WTC11 (cell line): ENCODE measurements at regions not wholly inside any gene's neighbourhood (a gene's known extent, or its start where the extent isn't known, plus 50 kb on each side); places are given as distances from the start of the nearest gene placed in this dataset.

Experiments
- ATAC-seq: fragments of 200-7000 bp; cut with Tn5 transposase; 2 replicates; pipeline ENCODE4 v1.10.0; 2021; ENCODE audit warnings: mild to moderate bottlenecking, moderate library complexity
- CTCF ChIA-PET: fragments of 300-600 bp; sonication (Branson Sonifier 250); formaldehyde crosslinking; loops from one replicate; lab custom pipeline; 2021; ENCODE audit warnings: antibody characterized with exemption; lab: Charles Lee
- POLR2A ChIA-PET: fragments of 350-600 bp; sonication (Branson Sonifier 250); formaldehyde crosslinking; loops from one replicate; lab custom pipeline; 2021; ENCODE audit warnings: antibody characterized with exemption; lab: Charles Lee
- DNase-seq: peaks from one replicate; pipeline ENCODE4 v3.0.0; 2021; ENCODE audit warnings: low spot score
- H3K27ac Mint-ChIP-seq: 2 replicates; pipeline ENCODE4 v1.8.0; 2021; ENCODE audit warnings: mixed read lengths
- H3K27me3 Mint-ChIP-seq: 2 replicates; pipeline ENCODE4 v1.8.0; 2021; ENCODE audit warnings: low read depth, mild to moderate bottlenecking, moderate library complexity, mixed read lengths
- H3K36me3 Mint-ChIP-seq: 2 replicates; pipeline ENCODE4 v1.8.0; 2021; ENCODE audit warnings: mixed read lengths
- H3K4me1 Mint-ChIP-seq: 2 replicates; pipeline ENCODE4 v1.8.0; 2022; ENCODE audit warnings: mixed read lengths
- H3K4me3 Mint-ChIP-seq: 2 replicates; pipeline ENCODE4 v1.8.0; 2021; ENCODE audit warnings: mild to moderate bottlenecking, moderate library complexity, mixed read lengths
- H3K9me3 Mint-ChIP-seq: 2 replicates; pipeline ENCODE4 v1.8.0; 2021; ENCODE audit warnings: mixed read lengths
- CBFB ChIP-seq: sonication (generic); formaldehyde crosslinking; IDR thresholded peaks from 2 replicates; pipeline ENCODE4 v1.8.1; 2022; ENCODE audit warnings: mild to moderate bottlenecking, low read depth, missing genetic modification reagents
- CREM ChIP-seq: sonication (generic); formaldehyde crosslinking; IDR thresholded peaks from 2 replicates; pipeline ENCODE4 v1.8.1; 2022; ENCODE audit warnings: mild to moderate bottlenecking, missing genetic modification reagents, moderate library complexity
- FOXJ3 ChIP-seq: sonication (generic); formaldehyde crosslinking; IDR thresholded peaks from 2 replicates; pipeline ENCODE4 v1.9.0; 2021; ENCODE audit warnings: missing genetic modification reagents, mild to moderate bottlenecking, borderline replicate concordance
- IRF2 ChIP-seq: sonication (generic); formaldehyde crosslinking; IDR thresholded peaks from 2 replicates; pipeline ENCODE4 v1.8.0; 2022; ENCODE audit warnings: low read depth, missing genetic modification reagents, borderline replicate concordance
- JAZF1 ChIP-seq: fragments of 250-450 bp; sonication (Bioruptor Pico); IDR thresholded peaks from 2 replicates; pipeline ENCODE4 v1.9.0; 2021; ENCODE audit warnings: moderate library complexity, mild to moderate bottlenecking, inconsistent platforms
- JUN ChIP-seq: sonication (generic); formaldehyde crosslinking; IDR thresholded peaks from 2 replicates; pipeline ENCODE4 v1.8.0; 2023; ENCODE audit warnings: mild to moderate bottlenecking, missing genetic modification reagents
- RELA ChIP-seq: sonication (generic); formaldehyde crosslinking; IDR thresholded peaks from 2 replicates; pipeline ENCODE4 v1.8.1; 2022; ENCODE audit warnings: missing genetic modification reagents, mild to moderate bottlenecking, borderline replicate concordance
- SOX15 ChIP-seq: fragments of 250-450 bp; sonication (Bioruptor Pico); IDR thresholded peaks from 2 replicates; pipeline ENCODE4 v1.9.0; 2021; ENCODE audit warnings: mild to moderate bottlenecking
- TEAD4 ChIP-seq: sonication (generic); formaldehyde crosslinking; IDR thresholded peaks from 2 replicates; pipeline ENCODE4 v1.8.0; 2022; ENCODE audit warnings: mild to moderate bottlenecking, missing genetic modification reagents
- ZNF121 ChIP-seq: sonication (generic); formaldehyde crosslinking; IDR thresholded peaks from 2 replicates; pipeline ENCODE4 v1.8.0; 2023; ENCODE audit warnings: missing genetic modification reagents
- ZNF219 ChIP-seq: sonication (generic); formaldehyde crosslinking; IDR thresholded peaks from 2 replicates; pipeline ENCODE4 v1.8.0; 2023; ENCODE audit warnings: missing genetic modification reagents, mild to moderate bottlenecking, borderline replicate concordance
- ZNF232 ChIP-seq: sonication (generic); formaldehyde crosslinking; IDR thresholded peaks from 2 replicates; pipeline ENCODE4 v1.8.0; 2022; ENCODE audit warnings: mild to moderate bottlenecking, missing genetic modification reagents
- TF ChIP-seq, protein P1 (sequence below): sonication (generic); formaldehyde crosslinking; IDR thresholded peaks from 2 replicates; pipeline ENCODE4 v1.8.0; 2022; ENCODE audit warnings: mild to moderate bottlenecking, missing genetic modification reagents
- TF ChIP-seq, protein P2 (sequence below): fragments of 250-450 bp; sonication (Bioruptor Pico); IDR thresholded peaks from 2 replicates; pipeline ENCODE4 v1.8.0; 2021; ENCODE audit warnings: mild to moderate bottlenecking
- TF ChIP-seq, protein P3 (sequence below): sonication (generic); formaldehyde crosslinking; IDR thresholded peaks from 2 replicates; pipeline ENCODE4 v1.8.1; 2023; ENCODE audit warnings: mild to moderate bottlenecking, missing genetic modification reagents
- TF ChIP-seq, protein P4 (sequence below): sonication (generic); formaldehyde crosslinking; IDR thresholded peaks from 2 replicates; pipeline ENCODE4 v1.8.0; 2022; ENCODE audit warnings: mild to moderate bottlenecking, missing genetic modification reagents
- TF ChIP-seq, protein P5 (sequence below): fragments of 250-450 bp; sonication (Bioruptor Pico); IDR thresholded peaks from 2 replicates; pipeline ENCODE4 v2.1.2; 2022; ENCODE audit warnings: mild to moderate bottlenecking, moderate library complexity
- TF ChIP-seq, protein P6 (sequence below): sonication (generic); formaldehyde crosslinking; IDR thresholded peaks from 2 replicates; pipeline ENCODE4 v1.8.0; 2022; ENCODE audit warnings: mild to moderate bottlenecking, missing genetic modification reagents
- TF ChIP-seq, protein P7 (sequence below): sonication (generic); formaldehyde crosslinking; IDR thresholded peaks from 2 replicates; pipeline ENCODE4 v1.8.0; 2023; ENCODE audit warnings: missing genetic modification reagents

DNA sequence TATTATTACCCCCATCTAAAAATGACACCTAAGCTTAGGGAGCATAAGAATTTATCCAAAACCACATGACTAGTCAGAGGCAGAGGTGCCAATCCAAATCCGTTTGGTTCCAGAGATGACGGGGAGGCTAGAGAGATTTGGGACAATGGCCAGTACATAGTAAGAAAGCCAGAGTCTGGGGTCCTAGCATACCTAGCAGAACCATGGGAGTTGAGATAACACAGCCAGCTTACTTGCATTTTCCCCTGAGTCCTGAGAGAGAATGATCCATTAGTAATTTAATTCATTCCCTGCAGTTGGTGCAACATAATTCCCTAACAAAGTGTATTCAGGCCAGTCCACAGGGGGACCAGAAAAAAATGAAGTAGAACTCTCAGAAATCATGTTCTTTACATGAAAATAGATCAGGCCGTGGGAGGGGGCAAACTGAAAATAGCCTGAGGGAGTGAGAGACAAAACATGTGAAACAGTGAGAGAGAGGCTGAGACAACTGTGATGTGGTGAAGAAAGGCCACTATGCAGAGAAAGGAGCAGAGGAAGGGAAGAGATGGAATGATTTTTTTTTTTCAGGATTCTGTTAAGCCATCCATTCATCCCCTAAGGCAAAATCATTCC lies 243.3 kb downstream of the BRINP2 start:
- TF ChIP-seq, protein P1, sequence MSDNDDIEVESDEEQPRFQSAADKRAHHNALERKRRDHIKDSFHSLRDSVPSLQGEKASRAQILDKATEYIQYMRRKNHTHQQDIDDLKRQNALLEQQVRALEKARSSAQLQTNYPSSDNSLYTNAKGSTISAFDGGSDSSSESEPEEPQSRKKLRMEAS (CRISPR knock-in tag) = no peak
- no peak for TF ChIP-seq JUN
- TF ChIP-seq, protein P2, sequence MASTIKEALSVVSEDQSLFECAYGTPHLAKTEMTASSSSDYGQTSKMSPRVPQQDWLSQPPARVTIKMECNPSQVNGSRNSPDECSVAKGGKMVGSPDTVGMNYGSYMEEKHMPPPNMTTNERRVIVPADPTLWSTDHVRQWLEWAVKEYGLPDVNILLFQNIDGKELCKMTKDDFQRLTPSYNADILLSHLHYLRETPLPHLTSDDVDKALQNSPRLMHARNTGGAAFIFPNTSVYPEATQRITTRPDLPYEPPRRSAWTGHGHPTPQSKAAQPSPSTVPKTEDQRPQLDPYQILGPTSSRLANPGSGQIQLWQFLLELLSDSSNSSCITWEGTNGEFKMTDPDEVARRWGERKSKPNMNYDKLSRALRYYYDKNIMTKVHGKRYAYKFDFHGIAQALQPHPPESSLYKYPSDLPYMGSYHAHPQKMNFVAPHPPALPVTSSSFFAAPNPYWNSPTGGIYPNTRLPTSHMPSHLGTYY (CRISPR knock-in tag) = no peak
- TF ChIP-seq FOXJ3 (CRISPR knock-in tag) = no peak
- no peak for TF ChIP-seq JAZF1 (CRISPR knock-in tag)
- TF ChIP-seq CREM = no peak
- no peak for TF ChIP-seq RELA (CRISPR knock-in tag)
- TF ChIP-seq, protein P3, sequence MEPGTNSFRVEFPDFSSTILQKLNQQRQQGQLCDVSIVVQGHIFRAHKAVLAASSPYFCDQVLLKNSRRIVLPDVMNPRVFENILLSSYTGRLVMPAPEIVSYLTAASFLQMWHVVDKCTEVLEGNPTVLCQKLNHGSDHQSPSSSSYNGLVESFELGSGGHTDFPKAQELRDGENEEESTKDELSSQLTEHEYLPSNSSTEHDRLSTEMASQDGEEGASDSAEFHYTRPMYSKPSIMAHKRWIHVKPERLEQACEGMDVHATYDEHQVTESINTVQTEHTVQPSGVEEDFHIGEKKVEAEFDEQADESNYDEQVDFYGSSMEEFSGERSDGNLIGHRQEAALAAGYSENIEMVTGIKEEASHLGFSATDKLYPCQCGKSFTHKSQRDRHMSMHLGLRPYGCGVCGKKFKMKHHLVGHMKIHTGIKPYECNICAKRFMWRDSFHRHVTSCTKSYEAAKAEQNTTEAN (CRISPR knock-in tag) = no peak
- TF ChIP-seq, protein P4, sequence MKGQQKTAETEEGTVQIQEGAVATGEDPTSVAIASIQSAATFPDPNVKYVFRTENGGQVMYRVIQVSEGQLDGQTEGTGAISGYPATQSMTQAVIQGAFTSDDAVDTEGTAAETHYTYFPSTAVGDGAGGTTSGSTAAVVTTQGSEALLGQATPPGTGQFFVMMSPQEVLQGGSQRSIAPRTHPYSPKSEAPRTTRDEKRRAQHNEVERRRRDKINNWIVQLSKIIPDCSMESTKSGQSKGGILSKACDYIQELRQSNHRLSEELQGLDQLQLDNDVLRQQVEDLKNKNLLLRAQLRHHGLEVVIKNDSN (CRISPR knock-in tag) = no peak
- no peak for TF ChIP-seq IRF2
- TF ChIP-seq ZNF232 (CRISPR knock-in tag) = no peak
- TF ChIP-seq ZNF219 (CRISPR knock-in tag) = no peak
- no peak for TF ChIP-seq ZNF121 (CRISPR knock-in tag)
- no peak for TF ChIP-seq SOX15 (CRISPR knock-in tag)
- TF ChIP-seq, protein P5, sequence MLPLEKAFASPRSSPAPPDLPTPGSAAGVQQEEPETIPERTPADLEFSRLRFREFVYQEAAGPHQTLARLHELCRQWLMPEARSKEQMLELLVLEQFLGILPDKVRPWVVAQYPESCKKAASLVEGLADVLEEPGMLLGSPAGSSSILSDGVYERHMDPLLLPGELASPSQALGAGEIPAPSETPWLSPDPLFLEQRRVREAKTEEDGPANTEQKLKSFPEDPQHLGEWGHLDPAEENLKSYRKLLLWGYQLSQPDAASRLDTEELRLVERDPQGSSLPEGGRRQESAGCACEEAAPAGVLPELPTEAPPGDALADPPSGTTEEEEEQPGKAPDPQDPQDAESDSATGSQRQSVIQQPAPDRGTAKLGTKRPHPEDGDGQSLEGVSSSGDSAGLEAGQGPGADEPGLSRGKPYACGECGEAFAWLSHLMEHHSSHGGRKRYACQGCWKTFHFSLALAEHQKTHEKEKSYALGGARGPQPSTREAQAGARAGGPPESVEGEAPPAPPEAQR (CRISPR knock-in tag) = no peak
- TF ChIP-seq TEAD4 (CRISPR knock-in tag) = no peak
- TF ChIP-seq, protein P6, sequence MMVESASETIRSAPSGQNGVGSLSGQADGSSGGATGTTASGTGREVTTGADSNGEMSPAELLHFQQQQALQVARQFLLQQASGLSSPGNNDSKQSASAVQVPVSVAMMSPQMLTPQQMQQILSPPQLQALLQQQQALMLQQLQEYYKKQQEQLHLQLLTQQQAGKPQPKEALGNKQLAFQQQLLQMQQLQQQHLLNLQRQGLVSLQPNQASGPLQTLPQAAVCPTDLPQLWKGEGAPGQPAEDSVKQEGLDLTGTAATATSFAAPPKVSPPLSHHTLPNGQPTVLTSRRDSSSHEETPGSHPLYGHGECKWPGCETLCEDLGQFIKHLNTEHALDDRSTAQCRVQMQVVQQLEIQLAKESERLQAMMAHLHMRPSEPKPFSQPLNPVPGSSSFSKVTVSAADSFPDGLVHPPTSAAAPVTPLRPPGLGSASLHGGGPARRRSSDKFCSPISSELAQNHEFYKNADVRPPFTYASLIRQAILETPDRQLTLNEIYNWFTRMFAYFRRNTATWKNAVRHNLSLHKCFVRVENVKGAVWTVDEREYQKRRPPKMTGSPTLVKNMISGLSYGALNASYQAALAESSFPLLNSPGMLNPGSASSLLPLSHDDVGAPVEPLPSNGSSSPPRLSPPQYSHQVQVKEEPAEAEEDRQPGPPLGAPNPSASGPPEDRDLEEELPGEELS (CRISPR knock-in tag) = no peak
- TF ChIP-seq, protein P7, sequence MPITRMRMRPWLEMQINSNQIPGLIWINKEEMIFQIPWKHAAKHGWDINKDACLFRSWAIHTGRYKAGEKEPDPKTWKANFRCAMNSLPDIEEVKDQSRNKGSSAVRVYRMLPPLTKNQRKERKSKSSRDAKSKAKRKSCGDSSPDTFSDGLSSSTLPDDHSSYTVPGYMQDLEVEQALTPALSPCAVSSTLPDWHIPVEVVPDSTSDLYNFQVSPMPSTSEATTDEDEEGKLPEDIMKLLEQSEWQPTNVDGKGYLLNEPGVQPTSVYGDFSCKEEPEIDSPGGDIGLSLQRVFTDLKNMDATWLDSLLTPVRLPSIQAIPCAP (CRISPR knock-in tag) = no peak
- TF ChIP-seq CBFB (CRISPR knock-in tag) = no peak
- TF ChIP-seq, all 79 proteins: peak for 0
- Mint-ChIP-seq H3K4me3 (no peak overlapping the region), H3K36me3 (no peaks in the 10 kb centered on the region), H3K27me3 (peaks cover 14% of the 10 kb centered on the region), H3K27ac (peak overlapping the region; percentile 25; the same call in 1 of the 2 replicates), H3K4me1 (peaks cover 13% of the 10 kb centered on the region), H3K9me3 (peaks cover 10% of the 10 kb centered on the region)
- CTCF ChIA-PET = interaction anchor here (0.8 kb wide), 1 partner anchor 58 kb away, joined by 3 read pairs; no protein-coding TSS in a partner anchor
- no peak for DNase-seq
- peak; percentile 78 for ATAC-seq
- POLR2A ChIA-PET = no interaction called here
